Mucosa of rectum (tissue), 2 donors: ENCODE measurements at regions not wholly inside any gene's neighbourhood (a gene's known extent, or its start where the extent isn't known, plus 50 kb on each side); places are given as distances from the start of the nearest gene placed in this dataset.

Experiments
- H3K27ac ChIP-seq, 2 donors: one replicate each; pipeline ENCODE4 v1.7.0; 2013; ENCODE audit warnings: inconsistent platforms in 2 of 2, low read depth in 2 of 2, low read length in 2 of 2
- H3K27me3 ChIP-seq, 2 donors: one replicate each; pipeline ENCODE4 v1.7.0; 2013; ENCODE audit warnings: low read length in 2 of 2; ENCODE audit not compliant: control insufficient read depth in 2 of 2, insufficient read depth in 2 of 2
- H3K36me3 ChIP-seq, 2 donors: one replicate each; pipeline ENCODE4 v1.7.0; 2013; ENCODE audit warnings: low read length in 2 of 2; ENCODE audit not compliant: control insufficient read depth in 2 of 2, insufficient read depth in 2 of 2
- H3K4me1 ChIP-seq, 2 donors: one replicate each; pipeline ENCODE4 v1.7.0; 2013; ENCODE audit warnings: low read length in 2 of 2, mild to moderate bottlenecking in 1 of 2; ENCODE audit not compliant: control insufficient read depth in 2 of 2, insufficient read depth in 2 of 2
- H3K4me3 ChIP-seq, 2 donors: one replicate each; pipeline ENCODE4 v1.7.0; 2013; ENCODE audit warnings: low read length in 2 of 2
- H3K9ac ChIP-seq, 2 donors: one replicate each; pipeline ENCODE4 v1.7.0; 2013; ENCODE audit warnings: low read length in 2 of 2, low read depth in 1 of 2, mild to moderate bottlenecking in 1 of 2
- H3K9me3 ChIP-seq, 2 donors: one replicate each; pipeline ENCODE4 v1.7.0; 2013; ENCODE audit warnings: low read length in 2 of 2; ENCODE audit not compliant: control insufficient read depth in 2 of 2
- donor health status: healthy.
- donor health status: Normal muscosa, but diverticular disease.

- no peaks in the 10 kb centered on the region for H3K4me1 ChIP-seq
- no peak overlapping the region for H3K27ac ChIP-seq
- H3K36me3 ChIP-seq, result no peaks in the 10 kb centered on the region
- H3K4me3 ChIP-seq, result no peak overlapping the region
- H3K9me3 ChIP-seq, result no peaks in the 10 kb centered on the region
- H3K27me3 ChIP-seq, result no peaks in the 10 kb centered on the region
- H3K9ac ChIP-seq, result no peak overlapping the region
Observed at GRCh38 chr1:189431447-189431846, 1046.2 kb downstream of the BRINP3 start.

DNA sequence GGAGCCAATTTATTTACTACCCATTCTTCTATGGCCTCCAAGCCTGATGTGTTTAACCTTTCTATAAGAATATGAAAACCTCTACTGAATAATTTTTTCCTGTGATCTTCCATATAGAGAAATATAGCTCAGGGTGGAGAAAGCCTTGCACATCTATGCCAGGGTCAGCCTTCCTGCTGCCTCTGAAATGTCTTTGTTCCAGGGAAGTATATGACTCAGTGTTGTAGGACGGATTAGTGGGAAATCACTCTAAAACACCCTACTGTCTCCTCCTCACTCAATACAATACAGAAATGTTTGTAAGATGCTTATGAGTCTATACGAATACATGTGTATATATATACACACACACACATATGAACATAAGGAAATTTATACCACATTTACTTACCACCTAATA lies 1044.9 kb downstream of the BRINP3 start:
- H3K4me1 ChIP-seq, result no peaks in the 10 kb centered on the region
- H3K36me3 ChIP-seq, result no peaks in the 10 kb centered on the region

DNA sequence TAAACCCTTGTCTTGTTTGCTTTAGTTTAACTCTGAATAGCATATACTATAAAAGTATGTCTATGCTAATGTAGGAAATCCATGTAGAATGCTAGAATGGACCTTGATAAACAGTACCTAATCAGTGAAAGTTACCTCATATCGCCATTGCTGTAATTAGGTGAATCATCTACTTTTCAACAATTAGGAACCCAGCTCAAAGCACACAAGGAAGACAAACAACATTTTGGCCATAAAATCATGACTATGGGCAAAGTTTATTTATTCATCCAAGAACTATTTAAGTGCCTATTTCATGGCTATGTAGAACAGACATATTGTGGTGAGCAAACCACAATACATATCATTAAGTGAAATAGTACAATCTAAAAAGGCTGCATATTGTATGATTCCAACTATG lies 1043.2 kb downstream of the BRINP3 start:
- Histone ChIP-seq H3K9ac (no peak overlapping the region), H3K27ac (no peak overlapping the region), H3K9me3 (no peaks in the 10 kb centered on the region), H3K4me3 (no peak overlapping the region), H3K4me1 (no peaks in the 10 kb centered on the region), H3K27me3 (no peaks in the 10 kb centered on the region), H3K36me3 (no peaks in the 10 kb centered on the region)

More for the DNA sequence above, 1044.9 kb downstream of the BRINP3 start:
- Histone ChIP-seq H3K27ac (no peak overlapping the region), H3K4me3 (no peak overlapping the region), H3K9me3 (no peaks in the 10 kb centered on the region), H3K27me3 (no peaks in the 10 kb centered on the region), H3K9ac (no peak overlapping the region)

GRCh38 chr1:189435398-189435797 lies 1042.3 kb downstream of the BRINP3 start:
- no peak overlapping the region for H3K9ac ChIP-seq
- H3K27me3 ChIP-seq, result no peaks in the 10 kb centered on the region

GRCh38 chr1:189438808-189439207 lies 1038.9 kb downstream of the BRINP3 start:
- Histone ChIP-seq H3K9me3 (no peaks in the 10 kb centered on the region), H3K4me3 (no peak overlapping the region), H3K36me3 (no peaks in the 10 kb centered on the region)

More at GRCh38 chr1:189435398-189435797, 1042.3 kb downstream of the BRINP3 start:
- Histone ChIP-seq H3K4me1 (no peaks in the 10 kb centered on the region), H3K36me3 (no peaks in the 10 kb centered on the region), H3K9me3 (no peaks in the 10 kb centered on the region), H3K4me3 (no peak overlapping the region), H3K27ac (no peak overlapping the region)

DNA sequence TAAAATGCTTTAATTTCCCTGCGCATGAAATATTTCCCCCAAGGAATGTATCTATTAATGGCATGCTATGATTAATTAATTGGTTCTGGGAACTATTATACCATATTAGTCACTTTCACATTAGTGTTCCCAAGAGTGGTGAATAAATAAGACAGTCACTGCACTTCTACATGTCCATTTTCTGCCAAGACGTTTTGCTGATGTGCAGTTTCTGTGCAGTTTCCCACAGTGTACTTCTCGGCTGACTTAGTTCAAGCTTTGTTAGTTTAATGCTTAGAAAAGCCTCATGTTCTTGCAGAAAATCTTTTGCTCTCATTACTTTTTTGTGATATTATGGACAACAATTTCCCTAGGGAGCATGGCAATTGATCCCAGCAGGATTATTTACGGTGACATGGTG lies 1014.5 kb downstream of the BRINP3 start:
- H3K9me3 ChIP-seq, result no peaks in the 10 kb centered on the region

More at GRCh38 chr1:189438808-189439207, 1038.9 kb downstream of the BRINP3 start:
- Histone ChIP-seq H3K4me1 (no peaks in the 10 kb centered on the region), H3K27ac (no peak overlapping the region), H3K9ac (no peak overlapping the region), H3K27me3 (no peaks in the 10 kb centered on the region)

DNA sequence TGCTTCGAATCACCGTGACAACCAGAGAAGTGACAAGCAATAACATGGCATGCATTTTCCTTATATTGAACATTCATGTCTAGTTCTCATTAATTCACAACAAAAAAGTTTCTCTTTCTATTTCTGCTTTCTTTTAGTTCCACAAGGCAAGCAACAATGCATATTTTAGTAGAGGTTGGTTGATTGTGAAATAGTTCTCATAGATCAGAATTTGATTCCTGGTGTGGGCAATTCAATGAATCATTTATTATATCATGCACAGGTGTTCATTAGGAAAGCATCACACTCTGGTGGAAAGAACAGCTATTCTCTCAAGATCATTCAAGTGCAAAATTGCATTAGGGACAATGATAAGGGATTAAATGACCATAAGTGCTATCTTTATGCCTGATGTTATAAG lies 980.9 kb downstream of the BRINP3 start:
- no peaks in the 10 kb centered on the region for H3K27me3 ChIP-seq
- H3K4me1 ChIP-seq, result no peaks in the 10 kb centered on the region
- no peak overlapping the region for H3K9ac ChIP-seq
- no peaks in the 10 kb centered on the region for H3K9me3 ChIP-seq
- H3K4me3 ChIP-seq, result no peak overlapping the region
- no peak overlapping the region for H3K27ac ChIP-seq
- H3K36me3 ChIP-seq, result no peaks in the 10 kb centered on the region

More for the DNA sequence above, 1014.5 kb downstream of the BRINP3 start:
- H3K4me1 ChIP-seq, result no peaks in the 10 kb centered on the region
- no peaks in the 10 kb centered on the region for H3K36me3 ChIP-seq
- H3K27me3 ChIP-seq, result no peaks in the 10 kb centered on the region
- no peak overlapping the region for H3K9ac ChIP-seq
- H3K4me3 ChIP-seq, result no peak overlapping the region
- H3K27ac ChIP-seq, result no peak overlapping the region

DNA sequence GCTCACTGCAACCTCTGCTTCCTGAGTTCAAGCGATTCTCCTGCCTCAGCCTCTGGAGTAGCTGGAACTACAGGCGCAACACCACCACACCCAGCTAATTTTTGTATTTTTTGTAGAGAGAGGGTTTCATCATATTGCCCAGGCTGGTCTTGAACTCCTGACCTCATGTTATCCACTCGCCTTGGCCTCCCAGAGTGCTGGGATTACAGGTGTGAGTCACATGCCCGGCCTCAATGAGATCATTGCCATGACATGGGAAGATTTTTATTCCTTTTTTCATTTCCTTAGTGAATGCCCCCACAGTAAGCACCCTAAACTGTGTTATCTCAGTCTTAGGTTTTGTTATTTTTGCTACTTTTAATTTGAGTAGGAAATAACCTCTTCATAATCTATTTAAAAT lies 977.9 kb downstream of the BRINP3 start:
- Histone ChIP-seq H3K9ac (no peak overlapping the region), H3K36me3 (no peaks in the 10 kb centered on the region), H3K9me3 (no peaks in the 10 kb centered on the region), H3K27me3 (no peaks in the 10 kb centered on the region), H3K4me3 (no peak overlapping the region), H3K4me1 (no peaks in the 10 kb centered on the region), H3K27ac (no peak overlapping the region)

GRCh38 chr1:189500778-189501177 lies 976.9 kb downstream of the BRINP3 start:
- Histone ChIP-seq H3K9ac (no peak overlapping the region), H3K4me3 (no peak overlapping the region), H3K9me3 (no peaks in the 10 kb centered on the region), H3K4me1 (no peaks in the 10 kb centered on the region), H3K27ac (no peak overlapping the region), H3K36me3 (no peaks in the 10 kb centered on the region), H3K27me3 (no peaks in the 10 kb centered on the region)

- H3K27me3 ChIP-seq, result no peaks in the 10 kb centered on the region
- H3K36me3 ChIP-seq, result no peaks in the 10 kb centered on the region
- no peak overlapping the region for H3K27ac ChIP-seq
- no peaks in the 10 kb centered on the region for H3K4me1 ChIP-seq
- H3K9me3 ChIP-seq, result no peaks in the 10 kb centered on the region
- no peak overlapping the region for H3K9ac ChIP-seq
- H3K4me3 ChIP-seq, result no peak overlapping the region
Observed at GRCh38 chr1:189510827-189511226, 966.8 kb downstream of the BRINP3 start.

DNA sequence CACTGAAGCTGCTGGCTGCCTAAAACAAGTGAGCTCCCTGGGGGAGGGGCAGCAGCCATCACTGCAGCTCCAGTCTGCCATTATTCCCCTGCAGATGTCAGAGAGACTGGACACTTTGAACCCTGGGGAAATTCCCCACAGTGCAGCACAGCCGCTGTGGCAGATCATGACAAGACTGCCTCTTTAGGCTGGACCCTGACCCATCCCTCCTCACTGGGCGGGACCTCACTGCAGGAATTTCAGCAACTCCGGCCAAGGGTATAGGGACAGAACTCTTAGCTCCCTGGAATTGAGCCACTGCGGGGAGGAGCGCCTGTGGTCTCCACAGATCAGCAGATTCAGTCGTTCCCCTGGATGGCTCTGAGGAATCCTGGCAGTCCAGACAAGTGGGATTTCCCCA lies 964.6 kb downstream of the BRINP3 start:
- no peak overlapping the region for H3K9ac ChIP-seq
- H3K9me3 ChIP-seq, result no peaks in the 10 kb centered on the region

More for the DNA sequence above, 964.6 kb downstream of the BRINP3 start:
- H3K27me3 ChIP-seq, result no peaks in the 10 kb centered on the region
- H3K4me3 ChIP-seq, result no peak overlapping the region
- H3K4me1 ChIP-seq, result no peaks in the 10 kb centered on the region
- no peak overlapping the region for H3K27ac ChIP-seq
- no peaks in the 10 kb centered on the region for H3K36me3 ChIP-seq
